H9 (cell line): ENCODE measurements at regions not wholly inside any gene's neighbourhood (a gene's known extent, or its start where the extent isn't known, plus 50 kb on each side); places are given as distances from the start of the nearest gene placed in this dataset.

Experiments used
- DNase-seq: peaks from one replicate; pipeline ENCODE4 v3.0.0-alpha.2; 2017
- H2AFZ ChIP-seq: one replicate; pipeline ENCODE4 v1.6.1; 2013; ENCODE audit warnings: mild to moderate bottlenecking, low read length, control low read depth, moderate library complexity
- H2AK5ac ChIP-seq: 2 replicates; pipeline ENCODE4 v1.6.1; 2013; ENCODE audit warnings: low read length, control low read depth, mixed read lengths; ENCODE audit not compliant: insufficient read length
- H2BK120ac ChIP-seq: one replicate; pipeline ENCODE4 v1.6.1; 2013; ENCODE audit warnings: low read depth, mild to moderate bottlenecking, low read length, control low read depth, inconsistent platforms; ENCODE audit not compliant: poor library complexity, severe bottlenecking
- H2BK12ac ChIP-seq: 2 replicates; pipeline ENCODE4 v1.6.1; 2013; ENCODE audit warnings: low read length, control low read depth, mixed read lengths, low read depth; ENCODE audit not compliant: insufficient read length
- H2BK15ac ChIP-seq: 2 replicates; pipeline ENCODE4 v1.6.1; 2013; ENCODE audit warnings: low read depth, low read length, control low read depth
- H2BK20ac ChIP-seq: one replicate; pipeline ENCODE4 v1.6.1; 2013; ENCODE audit warnings: low read depth, mild to moderate bottlenecking, low read length, control low read depth, inconsistent platforms; ENCODE audit not compliant: poor library complexity, severe bottlenecking
- H2BK5ac ChIP-seq: 2 replicates; pipeline ENCODE4 v1.6.1; 2013; ENCODE audit warnings: low read length, control low read depth, mixed read lengths; ENCODE audit not compliant: insufficient read length
- H3K14ac ChIP-seq: 2 replicates; pipeline ENCODE4 v1.6.1; 2013; ENCODE audit warnings: low read length, control low read depth; ENCODE audit not compliant: insufficient read depth
- H3K18ac ChIP-seq: 2 replicates; pipeline ENCODE4 v1.6.1; 2013; ENCODE audit warnings: low read depth, mild to moderate bottlenecking, mixed read lengths, low read length, control low read depth; ENCODE audit not compliant: insufficient read length
- H3K23ac ChIP-seq: 2 replicates; pipeline ENCODE4 v1.6.1; 2013; ENCODE audit warnings: low read length, control low read depth, mixed read lengths, low read depth; ENCODE audit not compliant: insufficient read length
- H3K23me2 ChIP-seq: 2 replicates; pipeline ENCODE4 v1.6.1; 2013; ENCODE audit warnings: low read depth, mild to moderate bottlenecking, mixed read lengths, low read length, control low read depth; ENCODE audit not compliant: insufficient read length, poor library complexity, severe bottlenecking
- H3K27ac ChIP-seq: 2 replicates; pipeline ENCODE4 v1.5.1; 2013; ENCODE audit warnings: low read length, control low read depth, mixed read lengths, low read depth; ENCODE audit not compliant: insufficient read length
- H3K27me3 ChIP-seq: 2 replicates; pipeline ENCODE4 v1.6.1; 2013; ENCODE audit warnings: low read length, control low read depth, inconsistent platforms; ENCODE audit not compliant: insufficient read depth
- H3K4ac ChIP-seq: 2 replicates; pipeline ENCODE4 v1.6.1; 2013; ENCODE audit warnings: low read depth, mild to moderate bottlenecking, control low read depth, inconsistent platforms, low read length, moderate library complexity
- H3K4me1 ChIP-seq: 2 replicates; pipeline ENCODE4 v1.6.1; 2013; ENCODE audit warnings: low read length, control low read depth, inconsistent platforms; ENCODE audit not compliant: insufficient read depth
- H3K4me2 ChIP-seq: 2 replicates; pipeline ENCODE4 v1.6.1; 2013; ENCODE audit warnings: low read length, control low read depth, mixed read lengths; ENCODE audit not compliant: insufficient read length, insufficient read depth
- H3K56ac ChIP-seq: 2 replicates; pipeline ENCODE4 v1.6.1; 2013; ENCODE audit warnings: low read depth, mild to moderate bottlenecking, mixed read lengths, low read length, control low read depth; ENCODE audit not compliant: insufficient read length
- H3K79me1 ChIP-seq: 2 replicates; pipeline ENCODE4 v1.6.1; 2013; ENCODE audit warnings: low read depth, mild to moderate bottlenecking, moderate library complexity, low read length, control low read depth, inconsistent platforms; ENCODE audit not compliant: insufficient read depth, poor library complexity, severe bottlenecking
- H3K79me2 ChIP-seq: 2 replicates; pipeline ENCODE4 v1.6.1; 2013; ENCODE audit warnings: low read length, control low read depth, inconsistent platforms; ENCODE audit not compliant: insufficient read depth
- H3K9ac ChIP-seq: 2 replicates; pipeline ENCODE4 v1.6.1; 2013; ENCODE audit warnings: low read length, control low read depth, mixed read lengths; ENCODE audit not compliant: insufficient read length; ENCODE audit errors: extremely low read depth
- H3K9me3 ChIP-seq: one replicate; pipeline ENCODE4 v1.6.1; 2013; ENCODE audit warnings: low read depth, low read length, inconsistent platforms; ENCODE audit not compliant: control insufficient read depth
- H3T11ph ChIP-seq: one replicate; pipeline ENCODE4 v1.6.1; 2013; ENCODE audit warnings: mild to moderate bottlenecking, low read length, control low read depth, inconsistent platforms
- H4K20me1 ChIP-seq: one replicate; pipeline ENCODE4 v1.6.1; 2013; ENCODE audit not compliant: control insufficient read depth, insufficient read length, insufficient read depth
- H4K5ac ChIP-seq: 2 replicates; pipeline ENCODE4 v1.6.1; 2013; ENCODE audit warnings: low read depth, mild to moderate bottlenecking, mixed read lengths, low read length, control low read depth; ENCODE audit not compliant: insufficient read length
- H4K8ac ChIP-seq: replicated peaks from 2 replicates; pipeline ENCODE4 v1.6.1; 2013; ENCODE audit warnings: low read length, control low read depth, mixed read lengths, low read depth; ENCODE audit not compliant: insufficient read length
- H4K91ac ChIP-seq: 2 replicates; pipeline ENCODE4 v1.6.1; 2013; ENCODE audit warnings: low read depth, mild to moderate bottlenecking, moderate library complexity, mixed read lengths, low read length, control low read depth; ENCODE audit not compliant: insufficient read length
- H3K27ac Mint-ChIP-seq, 3 experiments: 2 replicates in 2 of 3; 3 replicates in 1 of 3; pipeline ENCODE4 v1.8.0; 2020 to 2021; ENCODE audit warnings: mixed read lengths in 3 of 3, mild to moderate bottlenecking in 1 of 3, moderate library complexity in 1 of 3
- H3K27me3 Mint-ChIP-seq: 2 replicates; pipeline ENCODE4 v1.8.0; 2021; ENCODE audit warnings: low read depth, mild to moderate bottlenecking, moderate library complexity, mixed read lengths
- H3K36me3 Mint-ChIP-seq, 3 experiments: 2 replicates in 2 of 3; 3 replicates in 1 of 3; pipeline ENCODE4 v1.8.0; 2020 to 2021; ENCODE audit warnings: low read depth in 3 of 3, mixed read lengths in 3 of 3; ENCODE audit not compliant: insufficient read depth in 1 of 3
- H3K4me1 Mint-ChIP-seq, 2 experiments: 2 replicates each; pipeline ENCODE4 v1.8.0; 2020; ENCODE audit warnings: mixed read lengths in 2 of 2
- H3K4me3 Mint-ChIP-seq, 2 experiments: 2 replicates in 1 of 2; 3 replicates in 1 of 2; pipeline ENCODE4 v1.8.0; 2020 to 2021; ENCODE audit warnings: mild to moderate bottlenecking in 2 of 2, mixed read lengths in 2 of 2, moderate library complexity in 1 of 2
- H3K9me3 Mint-ChIP-seq, 2 experiments: 2 replicates in 1 of 2; 3 replicates in 1 of 2; pipeline ENCODE4 v1.8.0; 2020; ENCODE audit warnings: mild to moderate bottlenecking in 2 of 2, mixed read lengths in 2 of 2, moderate library complexity in 1 of 2
- WGBS: extraction: QIAGEN DNeasy Blood & Tissue Kit; methylation state at CpG from one replicate; pipeline ENCODE4 v1.1.7; 2013; ENCODE audit warnings: missing lambda C conversion rate, low lambda C conversion rate, mixed read lengths; ENCODE audit not compliant: insufficient read length; ENCODE audit errors: extremely low coverage; 5-methylcytosine and 5-hydroxymethylcytosine counted together
- TF ChIP-seq, protein P1 (sequence below): fragments of 200-600 bp; sonication (generic); conservative IDR thresholded peaks from 3 replicates; pipeline ENCODE4 v1.8.0; 2021; ENCODE audit warnings: antibody characterized with exemption, mild to moderate bottlenecking

DNA sequence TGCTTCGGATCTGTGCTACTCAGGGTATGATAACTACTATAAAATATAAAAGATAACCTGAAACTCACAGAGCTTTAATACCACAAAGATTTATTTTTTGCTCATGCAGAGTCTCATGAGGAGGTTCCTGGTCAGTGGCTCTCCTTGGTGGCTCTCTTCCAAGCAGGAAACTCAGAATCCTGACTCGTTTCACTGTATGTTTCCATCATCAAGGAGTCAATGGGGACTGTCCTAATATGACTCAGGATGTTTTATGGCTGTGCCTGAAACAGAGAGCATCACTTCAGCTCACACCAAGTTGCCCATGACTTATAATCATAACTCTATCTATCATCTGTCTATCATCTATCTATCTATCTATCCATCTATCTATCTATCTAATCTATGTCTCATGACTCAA lies 620.8 kb upstream of the NR3C2 start:
- Histone ChIP-seq H4K91ac (no peak overlapping the region), H2AK5ac (no peak overlapping the region), H3K56ac (no peak overlapping the region), H3K23me2 (no peaks in the 10 kb centered on the region), H2AFZ (no peak overlapping the region), H3K4me1 (no peaks in the 10 kb centered on the region), H3K9me3 (no peaks in the 10 kb centered on the region), H3T11ph (no peak overlapping the region), H3K27ac (no peak overlapping the region), H4K5ac (no peak overlapping the region), H2BK12ac (no peak overlapping the region), H3K79me2 (no peaks in the 10 kb centered on the region), H3K18ac (no peak overlapping the region), H2BK5ac (no peak overlapping the region), H3K4me2 (no peak overlapping the region), H3K27me3 (no peaks in the 10 kb centered on the region), H4K20me1 (no peaks in the 10 kb centered on the region), H3K14ac (no peak overlapping the region), H2BK15ac (no peak overlapping the region), H3K79me1 (no peaks in the 10 kb centered on the region), H3K4ac (no peak overlapping the region), H4K8ac (no peak overlapping the region), H3K9ac (no peak overlapping the region), H2BK120ac (no peak overlapping the region), H3K23ac (no peak overlapping the region), H2BK20ac (no peak overlapping the region)
- Mint-ChIP-seq H3K27ac (no peak overlapping the region), H3K36me3 (0 out of 7 replicates have a peak, but pooled peaks cover 0 to 4% (median 2%) of the 10 kb centered on the region in 3 experiments), H3K4me3 (no peak overlapping the region), H3K27me3 (no peaks in the 10 kb centered on the region), H3K9me3 (peaks cover 5 to 7% of the 10 kb centered on the region in 2 experiments; a peak in 4 of 5 replicates), H3K4me1 (0 out of 4 replicates have a peak, but pooled peaks cover 0 to 2% of the 10 kb centered on the region in 2 experiments)
- TF ChIP-seq, protein P1, sequence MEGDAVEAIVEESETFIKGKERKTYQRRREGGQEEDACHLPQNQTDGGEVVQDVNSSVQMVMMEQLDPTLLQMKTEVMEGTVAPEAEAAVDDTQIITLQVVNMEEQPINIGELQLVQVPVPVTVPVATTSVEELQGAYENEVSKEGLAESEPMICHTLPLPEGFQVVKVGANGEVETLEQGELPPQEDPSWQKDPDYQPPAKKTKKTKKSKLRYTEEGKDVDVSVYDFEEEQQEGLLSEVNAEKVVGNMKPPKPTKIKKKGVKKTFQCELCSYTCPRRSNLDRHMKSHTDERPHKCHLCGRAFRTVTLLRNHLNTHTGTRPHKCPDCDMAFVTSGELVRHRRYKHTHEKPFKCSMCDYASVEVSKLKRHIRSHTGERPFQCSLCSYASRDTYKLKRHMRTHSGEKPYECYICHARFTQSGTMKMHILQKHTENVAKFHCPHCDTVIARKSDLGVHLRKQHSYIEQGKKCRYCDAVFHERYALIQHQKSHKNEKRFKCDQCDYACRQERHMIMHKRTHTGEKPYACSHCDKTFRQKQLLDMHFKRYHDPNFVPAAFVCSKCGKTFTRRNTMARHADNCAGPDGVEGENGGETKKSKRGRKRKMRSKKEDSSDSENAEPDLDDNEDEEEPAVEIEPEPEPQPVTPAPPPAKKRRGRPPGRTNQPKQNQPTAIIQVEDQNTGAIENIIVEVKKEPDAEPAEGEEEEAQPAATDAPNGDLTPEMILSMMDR, result no peak
- no peak for DNase-seq
- no CpG with 5 or more reads among the region's 2 CpGs for WGBS
